IPS-11a (cell line): ENCODE measurements at regions not wholly inside any gene's neighbourhood (a gene's known extent, or its start where the extent isn't known, plus 50 kb on each side); places are given as distances from the start of the nearest gene placed in this dataset.
"Not testable (repeated sequence)": the region's sequence is repeated elsewhere in the genome, so short reads cannot be mapped to it uniquely, and the experiment has no call there.

Experiments
- H3K4me3 ChIP-seq: one replicate; pipeline ENCODE4 v1.5.1; 2013; ENCODE audit warnings: low read depth, low read length, control low read depth

- H3K4me3 ChIP-seq: no peak overlapping the region
Measured at GRCh38 chr2:8442833-8443486, 238.9 kb upstream of the ID2 start.

- no peak overlapping the region for H3K4me3 ChIP-seq
Measured at GRCh38 chr2:8445580-8445979, 236.3 kb upstream of the ID2 start.

- H3K4me3 ChIP-seq: not testable (repeated sequence)
Measured at GRCh38 chr2:8446751-8447150, 235.1 kb upstream of the ID2 start.

- no peak overlapping the region for H3K4me3 ChIP-seq
Measured at GRCh38 chr2:8447610-8448221, 234.1 kb upstream of the ID2 start.

GRCh38 chr2:8448824-8449556 lies 232.9 kb upstream of the ID2 start:
- no peak overlapping the region for H3K4me3 ChIP-seq

- H3K4me3 ChIP-seq: no peak overlapping the region
Measured at GRCh38 chr2:8451273-8451672, 230.6 kb upstream of the ID2 start.

GRCh38 chr2:8452296-8452695 lies 229.6 kb upstream of the ID2 start:
- H3K4me3 ChIP-seq: no peak overlapping the region

GRCh38 chr2:8452979-8453903 lies 228.6 kb upstream of the ID2 start:
- H3K4me3 ChIP-seq: no peak overlapping the region

GRCh38 chr2:8453904-8454302 lies 228.0 kb upstream of the ID2 start:
- no peak overlapping the region for H3K4me3 ChIP-seq

GRCh38 chr2:8454797-8455196 lies 227.1 kb upstream of the ID2 start:
- no peak overlapping the region for H3K4me3 ChIP-seq

- H3K4me3 ChIP-seq: no peak overlapping the region
Measured at GRCh38 chr2:8455236-8456150, 226.4 kb upstream of the ID2 start.

- H3K4me3 ChIP-seq: no peak overlapping the region
Measured at GRCh38 chr2:8456151-8457091, 225.4 kb upstream of the ID2 start.

- H3K4me3 ChIP-seq: no peak overlapping the region
Measured at GRCh38 chr2:8457092-8457481, 224.8 kb upstream of the ID2 start.

GRCh38 chr2:8457699-8458502 lies 224.0 kb upstream of the ID2 start:
- no peak overlapping the region for H3K4me3 ChIP-seq

- H3K4me3 ChIP-seq: no peak overlapping the region
Measured at GRCh38 chr2:8458503-8459459, 223.1 kb upstream of the ID2 start.

GRCh38 chr2:8459474-8459873 lies 222.4 kb upstream of the ID2 start:
- H3K4me3 ChIP-seq: no peak overlapping the region

GRCh38 chr2:8461341-8461740 lies 220.5 kb upstream of the ID2 start:
- H3K4me3 ChIP-seq: no peak overlapping the region
